Esophagus squamous epithelium (tissue), 4 donors: ENCODE measurements at regions not wholly inside any gene's neighbourhood (a gene's known extent, or its start where the extent isn't known, plus 50 kb on each side); places are given as distances from the start of the nearest gene placed in this dataset.

Source experiments
- POLR2A ChIP-seq, 4 donors: fragments of 450-650 bp; IDR thresholded peaks; one replicate each; pipeline ENCODE4 v1.6.1; 2017; ENCODE audit warnings: antibody characterized with exemption in 4 of 4, mild to moderate bottlenecking in 4 of 4, moderate library complexity in 3 of 4
- TF ChIP-seq, protein P1 (sequence below), 6 experiments: fragments of 450-650 bp in 4 of 6; fragments of 200-600 bp in 2 of 6; sonication (generic) in 2 of 6; IDR thresholded peaks; one replicate each; pipeline ENCODE4 v1.5.1; 2016 to 2019; ENCODE audit warnings: antibody characterized with exemption in 6 of 6, mild to moderate bottlenecking in 4 of 6, moderate library complexity in 4 of 6

DNA sequence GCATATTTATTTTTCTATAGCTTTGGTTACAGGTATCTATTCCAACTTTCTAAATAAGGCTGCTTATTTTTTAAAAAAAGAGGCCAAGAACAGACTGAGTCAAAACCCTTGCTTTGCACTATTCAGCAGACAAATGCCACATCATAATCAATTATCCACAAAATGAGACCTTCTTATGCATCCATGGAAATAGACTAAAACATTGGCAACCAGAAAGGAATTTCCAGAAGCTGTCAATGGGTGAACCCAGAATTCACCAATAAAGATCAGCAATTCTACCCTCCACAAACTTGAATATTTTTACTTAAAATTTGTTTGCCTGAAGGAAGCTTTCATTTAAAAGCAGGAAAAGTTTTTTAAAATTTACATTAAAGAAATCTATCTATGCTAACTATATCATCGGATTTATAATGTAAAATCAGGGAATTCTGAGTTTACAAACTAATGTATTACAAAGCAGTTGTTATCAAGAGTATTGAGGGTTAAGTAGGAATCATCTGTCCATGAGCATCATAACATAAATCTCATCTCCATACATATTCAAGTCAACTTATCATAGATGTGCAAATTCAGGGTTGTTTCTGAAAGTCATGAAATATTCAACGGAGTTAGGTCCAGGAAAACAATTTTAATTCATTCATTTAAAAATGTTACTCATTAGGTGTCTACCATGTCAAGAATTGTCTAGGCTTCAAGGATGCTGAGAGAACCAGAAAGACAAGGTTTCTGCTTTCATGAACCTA is 548.0 kb downstream of the SATB2 start:
- TF ChIP-seq, protein P1, sequence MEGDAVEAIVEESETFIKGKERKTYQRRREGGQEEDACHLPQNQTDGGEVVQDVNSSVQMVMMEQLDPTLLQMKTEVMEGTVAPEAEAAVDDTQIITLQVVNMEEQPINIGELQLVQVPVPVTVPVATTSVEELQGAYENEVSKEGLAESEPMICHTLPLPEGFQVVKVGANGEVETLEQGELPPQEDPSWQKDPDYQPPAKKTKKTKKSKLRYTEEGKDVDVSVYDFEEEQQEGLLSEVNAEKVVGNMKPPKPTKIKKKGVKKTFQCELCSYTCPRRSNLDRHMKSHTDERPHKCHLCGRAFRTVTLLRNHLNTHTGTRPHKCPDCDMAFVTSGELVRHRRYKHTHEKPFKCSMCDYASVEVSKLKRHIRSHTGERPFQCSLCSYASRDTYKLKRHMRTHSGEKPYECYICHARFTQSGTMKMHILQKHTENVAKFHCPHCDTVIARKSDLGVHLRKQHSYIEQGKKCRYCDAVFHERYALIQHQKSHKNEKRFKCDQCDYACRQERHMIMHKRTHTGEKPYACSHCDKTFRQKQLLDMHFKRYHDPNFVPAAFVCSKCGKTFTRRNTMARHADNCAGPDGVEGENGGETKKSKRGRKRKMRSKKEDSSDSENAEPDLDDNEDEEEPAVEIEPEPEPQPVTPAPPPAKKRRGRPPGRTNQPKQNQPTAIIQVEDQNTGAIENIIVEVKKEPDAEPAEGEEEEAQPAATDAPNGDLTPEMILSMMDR (IDR thresholded peaks at IDR 0.05): no peak
- no peak for TF ChIP-seq POLR2A (IDR thresholded peaks at IDR 0.05)
